HG03571 (cell line): ENCODE measurements at regions not wholly inside any gene's neighbourhood (a gene's known extent, or its start where the extent isn't known, plus 50 kb on each side); places are given as distances from the start of the nearest gene placed in this dataset.
"Not testable (repeated sequence)": the region's sequence is repeated elsewhere in the genome, so short reads cannot be mapped to it uniquely, and the experiment has no call there.

Source experiments
- ATAC-seq: cut with Tn5 transposase; IDR thresholded peaks from one replicate; pipeline ENCODE4 v1.9.1; 2021; ENCODE audit not compliant: unreplicated experiment

DNA sequence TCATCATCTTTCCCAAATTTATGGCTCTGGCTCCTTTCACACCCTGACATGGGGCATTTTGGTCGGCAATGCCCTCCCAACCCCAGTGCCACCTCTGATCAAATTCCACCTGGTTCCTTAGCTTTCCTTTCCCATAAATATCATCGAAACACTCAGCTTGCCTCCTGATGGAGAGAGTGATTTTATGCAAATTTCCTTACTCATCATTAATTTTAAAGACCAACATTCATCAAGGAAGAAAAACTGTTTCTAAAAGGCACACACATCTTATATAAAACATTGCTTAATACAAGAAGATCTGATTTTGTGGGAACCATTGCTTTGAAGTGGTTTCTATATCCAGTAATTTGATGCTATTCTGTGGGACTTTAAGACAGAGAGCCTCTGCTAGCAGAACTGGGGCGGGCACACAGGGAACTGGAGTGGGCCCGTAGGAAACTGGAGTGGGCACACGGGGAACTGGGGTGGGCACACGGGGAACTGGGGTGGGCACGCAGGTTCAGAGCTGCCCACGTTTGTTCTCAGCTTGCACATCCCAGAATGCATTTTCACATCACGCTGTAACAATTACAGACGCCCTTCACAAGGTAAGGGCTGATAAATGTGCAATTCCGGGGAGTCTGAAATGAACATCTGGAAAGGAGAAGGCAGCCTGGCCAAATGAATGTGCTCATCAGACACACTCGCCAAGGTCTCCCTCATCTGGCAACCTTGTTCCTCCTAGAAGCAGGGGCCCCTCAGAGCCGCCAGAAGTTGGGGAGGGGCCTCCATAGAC lies 174.2 kb downstream of the RTP5 start:
- ATAC-seq = no peak

GRCh38 chr2:242044313-242044590 lies 174.7 kb downstream of the RTP5 start:
- no peak for ATAC-seq

GRCh38 chr2:242045596-242046144 lies 176.1 kb downstream of the RTP5 start:
- not testable (repeated sequence) for ATAC-seq

DNA sequence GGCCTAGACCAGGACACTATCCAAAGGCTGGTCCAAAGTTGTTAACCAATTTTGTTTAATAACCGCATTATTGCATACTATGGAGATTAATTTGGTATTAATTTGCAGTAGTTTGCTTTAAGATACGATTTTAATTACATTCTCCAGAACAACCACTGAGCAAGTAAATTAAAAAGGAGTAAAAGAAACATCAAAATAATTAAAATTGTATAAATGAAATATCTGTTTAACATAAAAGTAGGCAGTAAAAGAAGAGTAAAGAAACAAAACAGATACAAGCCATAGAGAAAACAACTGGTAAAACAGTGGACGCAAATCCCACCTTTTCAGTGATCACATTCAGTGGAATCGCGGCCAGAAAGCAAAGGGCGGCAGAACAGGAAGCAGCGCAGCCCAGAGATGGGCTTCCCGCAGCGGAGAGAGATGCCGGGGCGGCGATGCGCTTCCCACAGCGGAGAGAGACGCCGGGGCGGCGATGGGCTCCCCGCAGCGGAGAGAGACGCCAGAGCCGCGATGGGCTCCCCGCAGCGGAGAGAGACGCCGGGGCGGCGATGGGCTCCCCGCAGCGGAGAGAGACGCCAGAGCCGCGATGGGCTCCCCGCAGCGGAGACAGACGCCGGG lies 176.8 kb downstream of the RTP5 start:
- ATAC-seq = no peak

- ATAC-seq = no peak
Measured at GRCh38 chr2:242047963-242048362, 178.4 kb downstream of the RTP5 start.

- no peak for ATAC-seq
Measured at GRCh38 chr2:242048479-242048878, 178.9 kb downstream of the RTP5 start.

- not testable (repeated sequence) for ATAC-seq
Measured at GRCh38 chr2:242049492-242049891, 180.0 kb downstream of the RTP5 start.

DNA sequence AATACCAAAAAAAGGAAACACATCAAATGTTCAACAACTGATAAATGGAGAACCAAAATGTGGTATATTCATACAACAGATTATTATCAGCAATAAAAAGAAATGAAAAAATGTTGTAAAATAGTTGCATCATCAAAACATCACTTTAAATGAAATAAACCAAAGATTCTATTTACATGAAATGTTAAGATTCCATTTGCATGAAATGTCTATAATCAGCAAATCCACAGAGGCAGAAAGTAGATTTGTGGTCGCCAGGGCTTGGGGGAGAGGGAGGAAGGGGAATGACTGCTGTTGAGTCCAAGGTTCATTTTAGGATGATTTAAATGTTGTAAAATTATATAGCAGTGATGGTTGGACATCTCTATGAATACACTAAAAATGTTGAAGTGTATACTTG lies 181.9 kb downstream of the RTP5 start:
- ATAC-seq = no peak

GRCh38 chr2:242052421-242052820 lies 182.9 kb downstream of the RTP5 start:
- ATAC-seq = no peak

DNA sequence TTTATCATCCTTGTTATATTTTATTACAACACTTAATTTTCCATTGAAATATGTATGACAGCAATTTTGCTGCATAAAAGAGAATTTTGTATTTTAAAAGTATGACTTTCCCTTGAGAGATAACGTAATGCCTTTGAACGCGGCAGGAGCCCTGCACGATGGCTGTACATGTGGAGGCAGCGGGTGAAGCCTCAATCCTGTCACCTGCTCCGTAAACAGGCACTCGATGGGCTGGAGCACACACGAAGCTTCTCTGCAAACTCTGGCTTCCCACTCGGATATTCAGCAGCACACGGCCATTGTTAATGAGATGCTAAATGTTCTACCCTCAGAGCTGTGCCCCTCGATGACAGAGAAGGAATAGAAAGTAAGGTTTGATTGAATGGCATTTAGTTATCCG lies 184.4 kb downstream of the RTP5 start:
- ATAC-seq = no peak

DNA sequence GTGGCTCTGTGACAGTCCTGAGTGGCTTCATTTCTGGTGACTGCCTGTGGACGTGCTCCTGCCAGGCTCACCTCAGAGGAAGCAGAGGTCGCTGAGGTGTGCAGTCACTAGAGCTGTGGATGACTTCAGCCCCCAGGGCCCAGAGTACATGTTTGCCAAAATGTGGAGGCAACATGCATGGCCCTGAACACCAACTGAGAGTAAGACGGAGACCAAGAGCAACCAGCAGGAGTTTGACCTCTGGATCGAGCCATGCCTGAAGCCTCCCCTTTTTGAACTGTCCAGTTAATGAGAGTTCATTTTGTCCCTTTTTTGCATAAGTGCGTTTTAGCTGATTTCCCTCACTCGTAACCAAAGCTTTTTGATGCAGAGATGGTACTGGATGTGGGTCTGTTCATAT lies 184.9 kb downstream of the RTP5 start:
- ATAC-seq = no peak

GRCh38 chr2:242054881-242055801 lies 185.6 kb downstream of the RTP5 start:
- no peak for ATAC-seq

DNA sequence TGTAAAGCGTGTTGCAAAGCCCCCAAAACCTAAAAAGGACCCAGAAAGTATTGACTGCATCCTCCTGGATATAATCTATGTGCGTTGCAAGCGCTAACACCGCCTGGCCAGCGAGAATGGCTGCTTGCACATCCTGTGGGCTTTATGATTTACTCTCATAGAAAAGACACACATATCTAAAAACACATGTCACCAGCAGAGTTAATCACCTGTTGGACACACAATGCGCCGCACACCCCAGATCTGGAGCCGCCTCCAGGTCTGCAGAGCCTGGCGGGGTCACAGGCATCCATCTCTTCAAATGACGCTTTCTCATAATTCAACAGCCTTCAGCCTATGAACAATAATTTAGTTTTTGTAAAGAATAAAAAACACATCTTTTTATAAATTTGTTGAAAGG lies 186.5 kb downstream of the RTP5 start:
- no peak for ATAC-seq

DNA sequence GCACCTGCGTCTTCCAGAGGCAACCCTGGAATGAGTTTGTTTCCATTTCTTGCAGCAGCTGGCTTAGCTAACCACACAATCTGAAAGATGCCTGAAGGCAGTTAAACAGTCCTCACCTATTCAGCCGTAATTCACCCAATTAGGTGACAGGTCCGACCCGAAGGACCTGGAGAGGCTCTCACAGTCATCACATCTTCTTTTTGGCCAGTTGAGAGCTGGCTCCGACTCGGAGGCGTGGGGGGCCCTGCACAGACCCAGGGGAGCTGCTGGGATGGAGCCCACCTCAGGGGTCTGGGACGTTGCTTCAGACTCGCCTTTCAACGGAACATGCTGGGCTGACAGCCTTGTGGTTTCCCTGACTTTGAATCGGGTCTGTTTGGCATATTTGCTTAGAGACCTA lies 187.3 kb downstream of the RTP5 start:
- no peak for ATAC-seq

DNA sequence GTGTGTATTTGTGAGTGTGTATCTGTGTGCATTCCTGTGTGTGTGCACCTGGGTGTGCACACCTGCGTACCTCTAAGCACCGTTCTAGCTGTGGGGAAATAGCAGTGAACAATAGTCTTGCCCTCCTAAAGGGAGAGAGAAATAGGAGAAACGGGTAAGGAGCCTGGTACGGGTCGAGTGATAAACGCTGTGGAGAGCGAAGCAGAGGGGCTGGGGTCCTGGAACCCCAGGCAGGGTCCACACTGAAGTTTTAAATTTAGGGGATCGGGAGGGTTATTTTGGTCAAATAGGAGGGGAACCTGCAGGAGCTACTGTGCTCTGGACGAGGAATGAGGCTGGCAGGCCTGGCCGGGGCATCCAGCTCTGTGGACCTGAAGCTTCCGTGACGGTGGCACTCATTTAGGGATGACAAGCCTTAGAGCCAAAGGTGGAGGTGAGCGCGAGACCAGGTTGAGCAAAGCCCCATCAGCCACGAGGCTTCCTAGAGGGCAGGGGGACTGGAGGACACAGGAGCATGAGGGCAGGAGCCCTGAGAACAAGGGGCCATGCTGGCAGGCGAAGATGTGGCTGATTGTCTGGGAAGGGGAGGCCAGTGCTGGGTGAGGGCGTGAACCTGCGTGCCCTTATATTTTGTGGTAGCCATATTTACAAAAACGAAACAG lies 188.0 kb downstream of the RTP5 start:
- no peak for ATAC-seq

- no peak for ATAC-seq
Measured at GRCh38 chr2:242058116-242058680, 188.7 kb downstream of the RTP5 start.

- no peak for ATAC-seq
Measured at GRCh38 chr2:242059566-242059965, 190.0 kb downstream of the RTP5 start.

- no peak for ATAC-seq
Measured at GRCh38 chr2:242060212-242060835, 190.8 kb downstream of the RTP5 start.

DNA sequence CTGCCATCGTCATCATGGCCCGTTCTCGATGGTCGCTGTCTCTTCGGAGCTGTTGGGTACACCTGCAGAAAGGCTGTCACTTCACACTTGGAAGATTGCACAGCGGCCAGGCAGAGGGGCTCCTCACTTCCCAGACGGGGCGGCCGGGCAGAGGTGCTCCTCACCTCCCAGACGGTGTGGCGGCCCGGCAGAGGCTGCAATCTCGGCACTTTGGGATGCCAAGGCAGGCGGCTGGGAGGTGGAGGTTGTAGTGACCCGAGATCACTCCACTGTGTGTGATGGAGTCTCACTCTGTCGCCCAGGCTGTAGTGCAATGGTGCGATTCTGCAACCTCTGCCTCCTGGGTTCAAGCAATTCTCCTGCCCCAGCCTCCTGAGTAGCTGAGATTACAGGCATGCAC lies 192.4 kb downstream of the RTP5 start:
- not testable (repeated sequence) for ATAC-seq

DNA sequence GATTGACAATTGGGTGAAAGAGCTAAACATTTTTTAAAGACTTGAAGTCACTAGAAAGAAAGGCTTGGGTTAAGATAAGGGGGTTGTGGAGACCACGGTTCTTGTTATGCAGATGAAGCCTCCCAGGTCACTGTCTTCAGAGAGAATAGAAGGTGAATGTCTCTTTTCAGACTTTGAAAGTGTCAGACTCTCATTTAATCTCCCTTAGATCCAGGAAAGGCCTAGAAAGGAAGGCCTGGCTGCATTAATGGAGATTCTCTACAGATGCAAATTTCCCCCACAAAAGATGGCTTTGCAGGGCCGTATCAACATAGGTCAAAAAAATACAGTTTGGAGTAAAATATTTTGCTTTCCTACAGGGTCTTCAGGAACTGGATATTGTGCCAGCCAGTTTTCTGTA lies 193.9 kb downstream of the RTP5 start:
- ATAC-seq = no peak
